NCI-H1694 treated with DMSO at 0.1 percent for 48 hours (cell line): ENCODE measurements at regions not wholly inside any gene's neighbourhood (a gene's known extent, or its start where the extent isn't known, plus 50 kb on each side); places are given as distances from the start of the nearest gene placed in this dataset.
"Not testable (repeated sequence)": the region's sequence is repeated elsewhere in the genome, so short reads cannot be mapped to it uniquely, and the experiment has no call there.

Experiments
- DNase-seq: peaks from one replicate; lab custom pipeline; 2025; lab: John Stamatoyannopoulos, UW

GRCh38 chrX:121169099-121170035, 122.0 kb downstream of the GLUD2 start:
- DNase-seq: no peak

- no peak for DNase-seq
Observed at GRCh38 chrX:121172703-121173102, 125.3 kb downstream of the GLUD2 start.

GRCh38 chrX:121179972-121180371, 132.6 kb downstream of the GLUD2 start:
- no peak for DNase-seq

- no peak for DNase-seq
Observed at GRCh38 chrX:121191779-121192178, 144.4 kb downstream of the GLUD2 start.

DNA sequence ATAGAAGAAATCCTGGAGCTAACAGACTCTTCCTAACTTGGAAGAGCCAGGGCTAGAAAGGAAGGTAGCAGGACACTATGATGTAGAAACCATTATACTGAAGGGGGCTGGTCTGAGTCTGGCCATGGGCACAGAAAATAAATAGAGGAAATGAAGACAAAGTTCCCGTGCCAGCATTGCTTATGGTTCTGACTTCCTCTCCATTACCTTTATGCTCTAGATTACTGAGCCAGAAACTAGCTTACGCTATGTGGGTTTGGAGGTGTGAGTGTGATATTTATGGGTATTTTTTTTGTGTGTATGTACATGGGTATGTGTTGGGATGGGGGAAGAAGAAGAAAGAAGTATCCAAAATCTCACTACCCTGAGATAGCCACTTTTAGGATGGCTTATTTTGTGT, 148.3 kb downstream of the GLUD2 start:
- DNase-seq: no peak

- DNase-seq: not testable (repeated sequence)
Observed at GRCh38 chrX:121196872-121197444, 149.5 kb downstream of the GLUD2 start.

- DNase-seq: no peak
Observed at GRCh38 chrX:121208563-121208962, 161.2 kb downstream of the GLUD2 start.

DNA sequence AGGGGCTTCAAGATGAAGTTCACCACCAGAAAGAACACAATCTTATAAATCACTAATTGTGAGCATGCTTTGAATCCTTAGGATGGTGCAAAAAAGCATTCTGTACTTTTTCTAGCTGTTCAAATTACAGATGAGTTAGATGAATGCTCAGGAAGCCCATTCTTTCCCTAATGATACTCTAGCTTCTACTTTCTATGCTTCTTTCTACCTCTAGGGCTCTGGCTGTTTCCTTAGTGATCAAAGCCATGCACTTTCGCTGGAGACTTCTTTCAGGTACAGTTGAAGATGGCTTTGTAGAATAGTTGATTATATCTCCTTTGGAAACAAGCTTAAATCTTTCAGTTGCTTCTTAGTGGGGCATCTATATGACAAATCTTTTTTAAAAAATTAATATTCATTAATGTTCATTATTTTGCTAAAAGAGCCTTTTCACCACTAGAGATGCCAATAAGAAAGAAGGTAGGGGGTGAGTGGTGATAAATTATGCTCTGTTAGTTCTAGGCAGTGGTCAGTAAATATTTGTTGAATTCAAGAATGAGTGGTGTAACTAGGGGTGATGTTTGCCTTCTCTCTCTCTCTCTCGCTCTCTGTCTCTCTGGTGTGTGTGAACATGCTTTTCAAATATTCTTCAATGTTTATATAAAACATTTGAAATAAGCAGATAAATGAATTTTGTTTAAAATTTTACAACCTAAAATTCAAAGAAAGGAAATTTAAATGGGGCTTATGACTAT, 169.4 kb downstream of the GLUD2 start:
- DNase-seq: peak; percentile 49

GRCh38 chrX:121221322-121221977, 174.0 kb downstream of the GLUD2 start:
- no peak for DNase-seq

GRCh38 chrX:121227888-121228287, 180.5 kb downstream of the GLUD2 start:
- DNase-seq: no peak

- DNase-seq: peak; percentile 14
Observed at GRCh38 chrX:121231566-121232358, 184.4 kb downstream of the GLUD2 start.

- no peak for DNase-seq
Observed at GRCh38 chrX:121236040-121236439, 188.6 kb downstream of the GLUD2 start.

- no peak for DNase-seq
Observed at GRCh38 chrX:121238093-121238492, 190.7 kb downstream of the GLUD2 start.

DNA sequence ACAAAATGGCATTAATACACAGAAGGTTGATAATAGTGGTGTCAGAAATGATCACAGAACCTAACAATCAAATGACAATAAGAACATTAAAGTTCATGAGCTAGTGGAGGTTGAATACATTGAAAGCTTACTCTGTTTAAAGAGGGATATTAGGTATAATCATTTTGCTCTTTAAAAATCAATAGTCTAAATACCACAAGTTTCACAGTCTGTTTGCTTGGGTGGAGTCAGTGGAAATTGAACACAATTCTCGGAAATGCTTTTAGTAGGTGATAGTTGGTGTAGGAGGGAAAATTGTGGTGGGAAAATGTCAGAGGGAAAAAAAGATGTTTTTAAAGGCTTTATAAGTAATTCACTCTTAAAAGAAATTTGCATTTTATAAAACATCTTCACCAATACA, 197.1 kb downstream of the GLUD2 start:
- no peak for DNase-seq

DNA sequence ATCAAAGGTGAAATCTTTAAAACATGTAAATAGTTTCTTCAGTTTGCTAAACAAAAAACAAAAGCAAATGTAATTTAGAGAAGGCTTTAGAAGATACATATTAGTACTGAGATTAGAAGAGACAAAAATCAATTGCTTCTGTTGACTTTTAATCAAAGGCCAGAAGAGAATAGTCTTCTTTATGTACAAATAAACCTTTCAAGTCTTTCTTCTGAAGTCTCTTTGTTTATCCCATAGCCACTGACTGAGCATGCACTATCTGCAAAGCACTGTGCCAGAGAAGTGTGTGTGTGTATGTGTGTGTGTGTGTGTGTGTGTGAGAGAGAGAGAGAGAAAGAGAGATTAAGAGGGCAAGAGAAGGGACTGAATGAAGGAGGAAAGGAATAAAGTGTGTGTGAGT, 198.4 kb downstream of the GLUD2 start:
- no peak for DNase-seq

- peak; percentile 32 for DNase-seq
Observed at GRCh38 chrX:121254336-121254735, 206.9 kb downstream of the GLUD2 start.

GRCh38 chrX:121256647-121257046, 209.2 kb downstream of the GLUD2 start:
- no peak for DNase-seq

GRCh38 chrX:121258545-121258944, 211.1 kb downstream of the GLUD2 start:
- no peak for DNase-seq

DNA sequence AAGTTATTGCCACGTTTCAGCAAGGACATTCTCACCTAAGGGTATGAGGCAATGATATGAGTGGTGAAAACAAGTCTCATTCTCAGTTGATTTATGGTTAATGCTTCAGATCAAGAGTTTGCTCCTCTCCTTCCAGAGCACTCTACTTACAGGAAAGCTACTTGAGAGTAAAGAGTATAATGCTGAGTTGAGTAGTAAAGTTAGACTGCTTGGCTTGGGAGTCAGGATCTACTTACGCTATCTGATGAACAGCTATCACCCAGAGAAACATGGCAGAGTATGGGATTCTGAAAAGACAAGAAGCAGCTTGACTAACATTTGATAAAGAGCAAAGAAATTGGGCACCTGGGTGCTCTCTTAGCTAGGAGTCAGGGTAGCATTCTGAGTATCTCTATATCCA, 211.8 kb downstream of the GLUD2 start:
- DNase-seq: no peak

GRCh38 chrX:121260596-121261240, 213.3 kb downstream of the GLUD2 start:
- DNase-seq: no peak

DNA sequence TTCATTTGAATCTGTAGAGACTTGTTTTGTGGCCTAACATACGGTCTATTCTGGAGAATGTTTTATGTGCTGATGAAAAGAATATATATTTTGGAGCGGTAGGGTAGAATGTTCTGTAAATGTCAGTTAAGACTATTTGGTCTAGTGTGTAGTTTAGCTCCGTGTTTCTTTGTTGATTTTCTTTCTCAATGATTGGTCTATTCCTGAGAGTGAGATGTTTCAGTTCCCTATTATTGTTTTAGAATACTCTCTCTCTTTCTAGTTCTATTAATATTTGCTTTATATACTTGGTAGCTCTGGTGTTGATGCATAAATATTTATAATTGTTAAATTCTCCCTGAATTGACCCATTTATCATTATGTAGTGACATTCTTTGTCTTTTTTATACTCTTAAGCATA, 236.5 kb downstream of the GLUD2 start:
- DNase-seq: no peak
